Calu3 (cell line): ENCODE measurements at regions not wholly inside any gene's neighbourhood (a gene's known extent, or its start where the extent isn't known, plus 50 kb on each side); places are given as distances from the start of the nearest gene placed in this dataset.

Source experiments
- BruUV-seq: library from RNA; stranded (reverse); fragments of 400-500 nt; replicated peaks from 2 replicates; lab custom pipeline; 2021; lab: Mats Ljungman, UMichigan
- CTCF ChIA-PET: fragments of 300-600 bp; sonication (Branson Sonifier 250); formaldehyde crosslinking; loops from one replicate; lab custom pipeline; 2022; ENCODE audit warnings: antibody characterized with exemption; lab: Charles Lee
- DNase-seq: peaks from one replicate; pipeline ENCODE4 v3.0.0; 2022
- H3K27ac Mint-ChIP-seq: one replicate; pipeline ENCODE4 v1.8.0; 2022; ENCODE audit warnings: mixed read lengths; ENCODE audit not compliant: unreplicated experiment
- H3K27me3 Mint-ChIP-seq: one replicate; pipeline ENCODE4 v1.8.0; 2022; ENCODE audit warnings: mixed read lengths; ENCODE audit not compliant: unreplicated experiment
- H3K36me3 Mint-ChIP-seq: one replicate; pipeline ENCODE4 v1.8.0; 2022; ENCODE audit warnings: mild to moderate bottlenecking, moderate library complexity, mixed read lengths; ENCODE audit not compliant: insufficient read depth, unreplicated experiment
- H3K4me1 Mint-ChIP-seq: one replicate; pipeline ENCODE4 v1.8.0; 2022; ENCODE audit warnings: mild to moderate bottlenecking, low read depth, mixed read lengths; ENCODE audit not compliant: unreplicated experiment
- H3K4me3 Mint-ChIP-seq: one replicate; pipeline ENCODE4 v1.8.0; 2022; ENCODE audit warnings: mild to moderate bottlenecking, low read depth, moderate library complexity, mixed read lengths; ENCODE audit not compliant: unreplicated experiment
- H3K9me3 Mint-ChIP-seq: one replicate; pipeline ENCODE4 v1.8.0; 2022; ENCODE audit warnings: low read depth, mixed read lengths; ENCODE audit not compliant: unreplicated experiment
- CTCF ChIP-seq: fragments of 200-600 bp; IDR thresholded peaks from one replicate; pipeline ENCODE4 v1.8.0; 2022; ENCODE audit warnings: antibody characterized with exemption; ENCODE audit not compliant: unreplicated experiment
- intact Hi-C: fragments of 100-400 bp; cut with micrococcal nuclease; formaldehyde crosslinking; loops from one replicate; pipeline ENCODE4 v1.10.0; 2022; ENCODE audit not compliant: unreplicated experiment

DNA sequence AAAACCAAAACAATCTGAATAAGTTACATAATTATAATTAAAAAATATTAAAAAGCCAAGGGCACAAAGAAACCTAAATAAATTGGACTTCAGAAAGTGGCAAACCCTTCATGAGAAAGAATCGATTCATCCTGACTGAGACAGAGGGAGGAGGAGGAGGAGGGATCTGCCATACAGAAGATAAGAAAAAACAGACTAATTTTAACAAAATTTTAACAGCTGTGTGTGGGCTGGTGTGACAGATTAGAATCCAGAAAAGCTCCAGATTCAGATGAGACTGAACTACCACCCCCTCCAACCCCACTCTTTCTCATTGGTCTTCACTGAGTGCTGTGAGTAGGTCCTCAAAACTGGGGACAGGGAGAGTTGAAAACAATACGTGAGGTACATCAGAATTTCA lies 111.5 kb upstream of the HTR2A start:
- DNase-seq = no peak
- no peaks in the 10 kb centered on the region for H3K9me3 Mint-ChIP-seq
- TF ChIP-seq CTCF = no peak
- no TSS peak for BruUV-seq
- no peaks in the 10 kb centered on the region for H3K4me1 Mint-ChIP-seq
- intact Hi-C loops = no loop called here
- H3K4me3 Mint-ChIP-seq = no peak overlapping the region
- no peaks in the 10 kb centered on the region for H3K36me3 Mint-ChIP-seq
- no peaks in the 10 kb centered on the region for H3K27me3 Mint-ChIP-seq
- CTCF ChIA-PET = no interaction called here
- H3K27ac Mint-ChIP-seq = no peak overlapping the region

GRCh38 chr13:47005756-47006414 lies 109.0 kb upstream of the HTR2A start:
- CTCF ChIA-PET = no interaction called here
- H3K4me3 Mint-ChIP-seq = no peak overlapping the region
- DNase-seq = no peak

DNA sequence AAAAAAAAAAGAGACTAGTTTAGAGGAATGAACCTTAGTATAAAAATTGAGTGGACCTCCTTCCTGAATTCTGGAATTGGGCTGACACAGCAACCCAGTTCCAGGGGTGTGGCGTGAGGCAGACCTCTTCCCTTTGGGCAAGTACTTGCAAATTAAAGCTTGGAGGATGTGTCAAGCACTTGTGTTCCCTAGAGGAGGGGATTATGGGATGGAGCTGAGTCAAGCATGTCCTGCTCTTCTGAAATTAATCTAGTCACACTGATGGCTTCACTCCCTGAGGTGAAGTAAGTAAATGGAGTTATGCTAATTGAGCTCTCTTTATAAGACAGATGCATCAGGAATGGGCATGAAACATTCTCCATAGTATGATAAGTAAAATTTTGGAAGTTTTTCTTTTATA lies 107.7 kb upstream of the HTR2A start:
- CTCF ChIA-PET = interaction anchor here (0.6 kb wide), 1 partner anchor 817 kb away, joined by 5 read pairs; no protein-coding TSS in a partner anchor
- no peak for DNase-seq
- H3K27me3 Mint-ChIP-seq = no peaks in the 10 kb centered on the region
- no peaks in the 10 kb centered on the region for H3K9me3 Mint-ChIP-seq
- no peaks in the 10 kb centered on the region for H3K4me1 Mint-ChIP-seq
- no TSS peak for BruUV-seq
- TF ChIP-seq CTCF = no peak
- intact Hi-C loops = no loop called here
- no peaks in the 10 kb centered on the region for H3K36me3 Mint-ChIP-seq
- no peak overlapping the region for H3K4me3 Mint-ChIP-seq
- H3K27ac Mint-ChIP-seq = no peak overlapping the region

More at GRCh38 chr13:47005756-47006414, 109.0 kb upstream of the HTR2A start:
- no peak for TF ChIP-seq CTCF
- Mint-ChIP-seq H3K9me3 (no peaks in the 10 kb centered on the region), H3K27me3 (no peaks in the 10 kb centered on the region), H3K27ac (no peak overlapping the region), H3K4me1 (no peaks in the 10 kb centered on the region), H3K36me3 (no peaks in the 10 kb centered on the region)
- intact Hi-C loops = no loop called here
- no TSS peak for BruUV-seq

- Mint-ChIP-seq H3K27ac (no peak overlapping the region), H3K27me3 (no peaks in the 10 kb centered on the region), H3K9me3 (no peaks in the 10 kb centered on the region), H3K4me1 (no peaks in the 10 kb centered on the region), H3K4me3 (no peak overlapping the region), H3K36me3 (no peaks in the 10 kb centered on the region)
- BruUV-seq = no TSS peak
- TF ChIP-seq CTCF = no peak
- no peak for DNase-seq
- intact Hi-C loops = no loop called here
- CTCF ChIA-PET = interaction anchor here (0.6 kb wide), 1 partner anchor 817 kb away, joined by 5 read pairs; no protein-coding TSS in a partner anchor
These were observed 107.2 kb upstream of the HTR2A start for GRCh38 chr13:47004027-47004426.
